ENCODE measurements at regions not wholly inside any gene's neighbourhood (a gene's known extent, or its start where the extent isn't known, plus 50 kb on each side); places are given as distances from the start of the nearest gene placed in this dataset.
"Not testable (repeated sequence)": the region's sequence is repeated elsewhere in the genome, so short reads cannot be mapped to it uniquely, and the experiment has no call there.

DNA sequence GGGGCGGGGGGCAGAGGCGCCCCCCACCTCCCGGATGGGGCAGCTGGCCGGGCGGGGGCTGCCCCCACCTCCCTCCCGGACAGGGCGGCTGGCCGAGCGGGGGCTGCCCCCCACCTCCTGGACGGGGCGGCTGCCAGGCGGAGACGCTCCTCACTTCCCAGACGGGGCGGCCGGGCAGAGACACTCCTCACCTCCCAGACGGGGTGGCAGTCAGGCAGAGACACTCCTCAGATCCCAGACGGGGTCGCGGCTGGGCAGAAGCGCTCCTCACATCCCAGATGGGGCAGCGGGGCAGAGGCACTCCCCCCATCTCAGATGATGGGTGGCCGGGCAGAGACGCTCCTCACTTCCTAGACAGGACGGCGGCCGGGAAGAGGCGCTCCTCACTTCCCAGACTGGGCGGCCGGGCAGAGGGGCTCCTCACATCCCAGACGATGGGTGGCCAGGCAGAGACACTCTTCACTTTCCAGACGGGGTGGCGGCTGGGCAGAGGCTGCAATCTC is 240.1 kb downstream of the NPIPA7 start:
- not testable (repeated sequence) for DNase-seq (ENCODE audit: low spot score)

DNA sequence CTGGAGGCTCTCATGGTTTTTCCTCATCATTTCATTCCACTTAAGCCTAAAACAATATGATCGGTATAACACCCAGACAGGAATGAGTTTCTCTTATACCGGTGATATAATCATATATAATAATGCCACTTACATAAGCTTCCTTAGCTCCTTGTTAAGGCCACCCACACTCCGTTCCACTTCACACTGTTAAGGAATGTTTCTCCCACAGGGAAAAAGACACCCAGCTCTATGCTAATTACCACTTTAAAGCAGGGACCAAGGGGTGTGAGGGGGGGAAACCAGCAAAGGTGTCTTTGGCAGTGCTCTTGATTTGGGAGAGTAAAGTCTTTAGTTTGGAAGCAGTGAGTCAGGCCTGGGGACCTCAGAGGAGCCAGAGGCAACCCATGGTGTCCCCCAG is 245.4 kb downstream of the NPIPA7 start:
- not testable (repeated sequence) for DNase-seq (ENCODE audit: low spot score)

DNA sequence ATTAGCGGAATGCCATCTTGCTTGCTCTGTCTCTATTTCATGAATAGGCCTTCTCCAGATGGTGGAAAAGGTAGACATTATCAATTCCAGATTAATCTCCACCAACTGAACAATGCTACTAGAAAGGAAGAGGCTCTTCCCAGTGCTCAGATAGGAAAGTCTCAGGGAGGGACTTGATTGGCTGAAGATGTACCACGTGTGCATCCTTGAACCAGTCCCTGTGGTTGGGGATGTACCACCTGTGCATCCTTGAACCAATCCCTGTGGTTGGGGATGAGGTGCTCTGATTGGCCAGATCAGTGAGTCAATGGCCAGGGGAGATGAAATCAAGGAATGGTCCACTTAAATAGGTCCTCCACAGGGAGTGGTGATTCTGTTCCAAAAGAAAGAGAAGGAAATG is 246.2 kb downstream of the NPIPA7 start:
- not testable (repeated sequence) for DNase-seq (ENCODE audit: low spot score)

DNA sequence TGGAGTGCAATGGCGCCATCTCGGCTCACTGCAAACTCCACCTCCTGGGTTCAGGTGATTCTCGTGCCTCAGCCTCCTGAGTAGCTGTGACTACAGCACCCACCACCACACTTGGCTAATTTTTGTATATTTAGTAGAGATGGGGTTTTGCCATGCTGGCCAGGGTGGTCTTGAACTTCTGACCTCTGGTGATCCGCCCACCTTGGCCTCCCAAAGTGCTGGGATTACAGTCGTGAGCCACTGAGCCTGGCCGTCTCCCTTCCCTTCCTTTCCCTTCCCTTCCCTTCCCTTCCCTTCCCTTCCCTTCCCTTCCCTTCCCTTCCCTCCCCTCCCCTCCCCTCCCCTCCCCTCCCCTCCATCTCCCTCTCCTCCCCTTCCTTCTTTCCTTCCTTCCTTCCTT is 248.9 kb downstream of the NPIPA7 start:
- DNase-seq (ENCODE audit: low spot score): not testable (repeated sequence)

DNA sequence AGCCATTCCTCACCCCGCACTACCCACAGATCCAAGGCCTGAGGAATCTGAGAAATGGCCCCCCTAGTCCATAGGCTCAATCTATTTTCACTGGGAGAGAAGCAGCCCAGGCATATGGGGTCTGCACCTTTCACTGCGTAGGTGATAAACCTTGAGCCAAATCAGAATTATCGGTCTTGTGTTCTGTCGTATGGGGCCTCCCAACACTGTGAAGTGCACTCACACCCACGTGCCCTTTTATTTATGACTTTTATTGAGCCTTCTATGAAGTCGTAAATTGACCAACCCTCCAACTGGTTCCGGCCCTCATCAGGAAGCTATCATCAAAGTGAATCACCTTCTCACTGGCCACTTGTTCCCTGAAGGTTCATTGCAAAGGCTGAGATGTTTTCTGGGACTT is 259.3 kb downstream of the NPIPA7 start:
- DNase-seq (ENCODE audit: low spot score): not testable (repeated sequence)

DNA sequence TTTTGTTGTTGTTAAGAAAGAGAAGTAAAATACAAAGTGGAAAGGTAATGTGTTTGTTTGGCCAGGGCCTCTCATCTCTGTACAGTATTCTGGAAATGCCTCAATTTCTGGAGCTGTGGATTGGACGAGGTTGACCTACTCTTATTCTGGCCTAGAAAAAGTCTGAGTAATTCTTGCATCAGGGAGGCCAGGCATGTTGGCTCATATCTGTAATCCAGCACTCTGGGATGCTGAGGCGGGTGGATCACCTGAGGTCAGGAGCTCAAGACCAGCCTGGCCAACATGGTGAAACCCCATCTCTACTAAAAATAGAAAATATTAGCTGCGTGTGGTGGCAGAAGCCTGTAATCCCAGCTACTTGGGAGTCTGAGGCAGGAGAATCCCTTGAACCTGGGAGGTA is 259.8 kb downstream of the NPIPA7 start:
- DNase-seq (ENCODE audit: low spot score): not testable (repeated sequence)

DNA sequence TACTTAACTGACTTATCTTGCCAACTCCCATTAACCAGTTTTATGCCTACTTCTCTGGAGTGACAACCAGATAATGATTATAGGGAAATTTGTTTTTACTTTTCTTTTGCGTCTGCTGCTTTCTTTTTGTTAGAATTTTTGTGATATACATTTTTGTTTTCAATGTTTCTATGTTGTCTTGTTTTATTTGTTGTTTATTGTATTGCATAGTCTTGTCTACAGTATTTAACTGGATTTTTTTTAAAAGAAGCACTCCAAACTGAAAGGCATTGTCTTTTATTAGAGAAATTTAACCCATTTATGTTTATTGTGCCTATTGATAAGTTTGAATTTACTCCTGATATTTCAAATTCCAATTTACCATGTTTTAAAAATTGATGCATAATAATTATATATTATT is 264.9 kb downstream of the NPIPA7 start:
- not testable (repeated sequence) for DNase-seq (ENCODE audit: low spot score)

DNA sequence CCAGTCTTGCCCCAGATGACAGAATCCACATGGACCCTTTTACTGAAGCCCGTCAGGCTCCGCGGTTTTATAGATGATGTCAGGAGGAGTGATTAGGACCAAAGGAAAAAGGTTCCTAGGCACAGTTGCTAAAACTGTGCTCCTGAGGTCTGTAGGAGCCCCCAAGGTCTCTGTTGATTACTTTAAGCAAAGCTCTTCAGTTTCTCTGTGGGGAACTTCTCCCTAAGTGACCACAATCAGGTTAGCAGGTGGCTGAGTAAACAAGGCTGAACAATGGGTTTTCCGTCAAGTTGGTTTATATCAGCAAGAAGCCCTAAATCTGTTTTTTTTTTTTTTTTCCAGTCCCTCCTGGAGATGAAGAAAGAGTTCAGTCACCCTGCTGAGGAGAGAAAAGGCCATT is 269.1 kb downstream of the NPIPA7 start:
- DNase-seq (ENCODE audit: low spot score): not testable (repeated sequence)

DNA sequence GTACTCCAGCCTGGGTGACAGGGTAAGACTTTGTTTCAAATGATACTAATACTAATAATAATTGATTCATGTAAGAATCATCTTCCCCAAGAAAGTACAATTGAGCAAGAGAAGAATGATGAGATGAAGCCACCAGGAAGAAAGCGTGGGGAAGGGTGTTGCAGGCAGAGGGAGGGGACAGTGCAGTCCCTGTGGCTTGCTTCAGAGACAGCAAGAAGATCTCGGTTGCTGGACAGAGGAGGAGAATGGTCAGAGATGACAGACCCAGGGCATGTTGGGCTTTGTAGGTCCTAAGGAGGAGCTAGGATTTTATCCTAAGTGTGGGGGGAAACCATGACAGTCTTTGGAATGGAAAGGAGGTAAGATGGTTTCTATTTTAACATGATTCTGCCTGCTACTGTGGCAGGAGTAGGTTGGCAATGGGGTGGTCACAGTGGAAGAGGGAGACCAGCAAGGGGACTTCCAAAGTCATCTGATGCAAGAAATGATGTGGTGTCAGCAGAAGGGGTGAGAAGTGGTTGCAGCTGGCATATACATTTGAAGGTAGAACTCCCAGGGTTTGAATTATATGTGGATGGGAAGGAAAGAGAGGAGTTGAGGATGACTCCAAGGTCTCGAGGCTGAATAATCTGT is 293.4 kb downstream of the NPIPA7 start:
- DNase-seq (ENCODE audit: low spot score): not testable (repeated sequence)

DNA sequence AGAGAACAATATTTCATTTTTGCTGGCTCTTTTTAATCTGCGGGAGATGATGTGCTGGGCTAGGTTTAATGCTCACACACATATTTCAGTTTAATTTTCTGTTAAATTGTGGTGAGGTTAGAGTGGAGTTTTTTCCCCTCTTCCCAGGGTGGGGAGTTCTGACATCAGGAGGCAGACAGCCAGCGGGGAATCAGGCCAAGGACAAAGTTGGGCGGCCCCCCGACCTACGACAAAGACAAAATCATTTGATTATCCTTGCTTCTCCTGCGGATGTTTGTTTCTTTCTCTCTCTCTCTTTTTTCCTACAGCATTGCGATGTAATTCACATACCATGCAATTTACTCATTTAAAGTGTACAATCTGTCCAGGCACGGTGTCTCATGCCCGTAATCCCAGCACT is 295.9 kb downstream of the NPIPA7 start:
- DNase-seq (ENCODE audit: low spot score): not testable (repeated sequence)

DNA sequence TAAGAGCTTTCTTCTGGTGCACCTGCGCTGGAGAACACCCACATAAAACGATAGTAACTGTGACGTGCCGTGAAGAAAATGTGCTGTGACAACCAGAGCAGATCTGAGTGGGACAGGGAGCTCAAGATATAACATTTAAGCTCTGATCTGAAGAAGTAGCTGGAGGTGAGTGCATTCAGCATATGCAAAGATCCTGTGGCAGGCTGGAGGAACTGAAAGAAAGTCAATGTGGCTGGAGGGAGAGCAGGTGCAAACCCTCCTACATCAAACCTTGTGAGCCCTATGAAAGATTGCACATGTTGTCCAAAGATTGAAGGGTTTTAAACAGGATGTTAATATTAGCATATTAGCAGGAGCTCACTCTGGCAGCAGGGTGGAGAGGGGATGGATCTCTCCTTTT is 342.9 kb downstream of the NPIPA7 start:
- DNase-seq (ENCODE audit: low spot score): not testable (repeated sequence)

DNA sequence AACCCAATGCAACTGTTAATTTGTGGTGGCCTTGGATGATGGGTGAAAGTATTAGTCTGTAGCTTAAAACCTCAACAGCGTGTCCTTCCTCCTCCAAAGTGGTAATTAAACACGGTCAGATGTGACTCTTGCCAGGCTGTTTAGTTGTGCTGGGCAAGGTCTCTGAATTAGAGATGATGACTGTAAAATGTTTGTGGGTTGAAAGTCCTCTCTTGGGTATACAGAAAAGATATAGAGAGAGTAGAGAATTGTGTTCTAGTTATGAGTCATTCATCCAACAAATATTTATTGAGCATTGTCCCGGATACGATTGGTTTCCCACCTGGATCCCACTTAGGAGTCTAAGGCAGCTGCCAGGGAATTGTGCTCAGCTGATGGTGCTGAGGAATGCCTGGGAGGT is 343.7 kb downstream of the NPIPA7 start:
- DNase-seq (ENCODE audit: low spot score): not testable (repeated sequence)

DNA sequence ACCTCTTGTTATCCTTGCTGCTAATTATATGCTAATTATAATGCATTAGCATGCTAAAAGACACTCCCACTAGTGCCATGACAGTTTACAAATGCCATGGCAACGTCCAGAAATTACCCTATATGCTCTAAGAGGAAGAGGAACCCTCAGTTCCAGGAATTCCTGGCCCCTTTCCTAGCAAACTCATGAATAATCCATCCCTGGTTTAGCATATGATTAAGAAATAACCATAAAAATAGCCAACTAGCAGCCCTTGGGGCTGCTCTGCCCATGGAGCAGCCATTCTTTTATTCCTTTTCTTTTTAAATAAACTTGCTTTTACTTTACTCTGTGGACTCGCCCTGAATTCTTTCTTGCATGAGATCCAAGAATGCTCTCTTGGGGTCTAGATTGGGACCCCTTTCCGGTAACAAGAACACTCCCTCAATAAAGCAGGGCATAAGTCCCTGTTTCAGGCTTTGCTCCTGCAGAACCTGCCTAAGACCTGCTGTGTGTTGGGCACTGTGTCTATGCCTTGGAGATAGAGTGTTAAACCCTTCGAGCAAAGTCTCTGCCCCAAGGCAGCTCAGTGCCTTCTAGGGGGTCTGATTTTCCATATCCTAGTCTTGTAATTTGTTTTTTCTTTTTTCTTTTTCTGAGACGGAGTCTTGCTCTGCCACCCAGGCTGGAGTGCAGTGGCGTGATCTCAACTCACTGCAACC is 345.0 kb downstream of the NPIPA7 start:
- not testable (repeated sequence) for DNase-seq (ENCODE audit: low spot score)

DNA sequence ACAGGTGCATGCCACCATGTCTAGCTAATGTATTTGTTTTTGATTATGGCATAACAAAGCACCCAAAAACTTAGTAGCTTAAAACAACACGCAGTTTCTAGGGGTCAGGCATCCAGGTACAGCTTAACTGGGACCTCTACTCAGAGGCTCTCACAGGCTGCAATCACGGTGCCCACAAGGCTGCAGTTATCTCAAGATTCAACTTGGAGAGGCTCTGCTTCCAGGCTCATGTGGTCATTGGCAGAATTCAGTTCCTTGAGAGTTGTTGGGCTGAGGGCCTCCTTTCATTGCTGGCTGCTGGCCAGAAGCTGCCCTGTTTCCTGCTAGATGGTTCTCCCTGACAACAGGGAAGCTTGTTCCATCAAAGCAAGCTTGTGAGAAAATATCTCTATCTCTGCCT is 348.1 kb downstream of the NPIPA7 start:
- not testable (repeated sequence) for DNase-seq (ENCODE audit: low spot score)

DNA sequence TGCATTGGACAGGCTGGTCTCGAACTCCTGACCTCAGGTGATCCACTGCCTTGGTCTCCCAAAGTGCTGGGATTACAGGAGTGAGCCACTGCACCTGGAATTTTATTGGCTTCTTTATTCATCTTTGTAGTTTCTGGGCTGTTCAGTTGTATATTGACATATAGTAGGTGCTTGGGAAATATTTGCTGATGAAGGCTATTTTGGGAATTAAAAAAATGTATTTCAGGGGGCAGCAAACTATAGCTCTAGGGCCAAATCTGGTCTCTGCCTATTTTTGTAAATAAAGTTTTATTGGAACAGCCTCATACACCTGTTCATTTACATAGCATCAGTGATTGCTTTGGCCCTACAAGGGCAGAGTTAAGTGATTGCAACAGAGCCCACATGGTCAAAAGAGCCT is 363.6 kb downstream of the NPIPA7 start:
- DNase-seq (ENCODE audit: low spot score): not testable (repeated sequence)

DNA sequence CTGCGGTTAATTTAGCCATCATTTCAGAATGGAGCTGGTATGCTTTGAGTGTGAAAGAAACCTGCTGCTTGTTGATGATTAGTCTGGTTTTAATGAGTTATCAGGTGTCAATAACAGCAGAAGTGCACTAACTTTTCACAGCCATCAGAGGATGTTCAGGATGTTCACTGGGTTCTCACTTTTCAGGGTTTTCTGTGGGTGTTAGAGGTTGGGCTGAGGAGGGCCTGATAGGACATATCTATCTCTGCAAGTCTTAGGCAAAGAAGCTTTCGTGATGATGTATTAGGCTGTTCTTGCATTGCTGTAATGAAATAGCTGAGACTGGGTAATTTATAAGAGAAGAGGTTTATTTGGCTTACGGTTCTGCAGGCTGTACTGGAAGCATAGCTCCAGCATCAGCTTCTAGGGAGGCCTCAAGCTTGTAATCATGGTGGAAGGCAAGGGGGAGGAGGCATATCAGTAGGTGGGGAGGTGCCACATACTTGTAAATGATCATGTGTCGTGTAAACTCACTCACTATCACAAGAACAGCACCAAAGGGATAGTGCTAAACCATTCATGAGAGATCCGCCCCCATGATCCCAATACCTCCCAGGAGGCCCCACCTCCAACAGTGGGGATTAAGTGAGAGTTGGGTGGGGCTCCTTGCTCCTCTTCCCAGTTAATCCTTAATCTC is 376.2 kb downstream of the NPIPA7 start:
- DNase-seq (ENCODE audit: low spot score): not testable (repeated sequence)

DNA sequence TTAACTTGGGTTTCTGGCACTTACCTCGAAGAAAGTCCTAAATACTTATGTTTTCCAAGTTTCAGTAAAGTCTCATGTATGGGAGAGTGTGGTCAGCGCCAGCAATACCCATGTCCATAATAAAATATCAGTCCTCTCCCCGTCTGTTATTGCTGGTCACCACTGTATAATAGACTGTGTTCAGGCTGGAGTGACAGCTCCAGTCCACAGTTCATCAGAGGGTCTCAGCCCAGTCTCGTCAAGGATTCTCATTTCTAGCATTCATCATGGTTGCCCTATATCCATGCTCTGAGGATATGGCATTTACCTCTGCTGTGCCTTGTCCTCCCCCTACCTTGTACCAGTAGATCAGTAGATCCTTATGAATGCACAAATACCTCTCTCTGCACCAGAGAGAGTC is 384.5 kb downstream of the NPIPA7 start:
- no peak for DNase-seq (ENCODE audit: low spot score)

DNA sequence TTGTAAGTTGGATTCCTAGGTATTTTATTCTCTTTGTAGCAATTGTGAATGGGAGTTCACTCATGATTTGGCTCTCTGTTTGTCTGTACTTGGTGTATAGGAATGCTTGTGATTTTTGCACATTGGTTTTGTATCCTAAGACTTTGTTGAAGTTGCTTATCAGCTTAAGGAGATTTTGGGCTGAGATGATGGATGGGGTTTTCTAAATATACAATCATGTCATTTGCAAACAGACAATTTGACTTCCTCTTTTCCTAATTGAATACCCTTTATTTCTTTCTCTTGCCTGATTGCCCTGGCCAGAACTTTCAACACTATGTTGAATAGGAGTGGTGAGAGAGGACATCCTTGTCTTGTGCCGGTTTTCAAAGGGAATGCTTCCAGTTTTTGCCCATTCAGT is 391.8 kb downstream of the NPIPA7 start:
- not testable (repeated sequence) for DNase-seq (ENCODE audit: low spot score)

DNA sequence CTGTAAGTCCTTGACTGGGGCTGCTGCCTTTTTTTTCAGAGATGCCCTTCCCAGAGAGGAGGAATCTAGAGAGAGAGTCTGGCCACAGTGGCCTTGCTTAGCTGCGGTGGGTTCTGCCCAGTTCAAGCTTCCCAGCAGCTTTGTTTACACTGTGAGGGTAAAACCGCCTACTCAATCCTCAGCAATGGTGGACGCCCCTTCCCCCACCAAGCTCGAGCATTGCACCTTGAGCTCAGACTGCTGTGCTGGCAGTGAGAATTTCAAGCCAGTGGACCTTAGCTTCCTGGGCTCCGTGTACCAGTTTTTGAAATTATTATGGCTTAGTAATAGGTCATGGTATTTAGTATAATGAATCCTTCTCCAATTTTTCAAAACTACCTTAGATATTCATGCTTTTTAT is 395.4 kb downstream of the NPIPA7 start:
- DNase-seq (ENCODE audit: low spot score): no peak

DNA sequence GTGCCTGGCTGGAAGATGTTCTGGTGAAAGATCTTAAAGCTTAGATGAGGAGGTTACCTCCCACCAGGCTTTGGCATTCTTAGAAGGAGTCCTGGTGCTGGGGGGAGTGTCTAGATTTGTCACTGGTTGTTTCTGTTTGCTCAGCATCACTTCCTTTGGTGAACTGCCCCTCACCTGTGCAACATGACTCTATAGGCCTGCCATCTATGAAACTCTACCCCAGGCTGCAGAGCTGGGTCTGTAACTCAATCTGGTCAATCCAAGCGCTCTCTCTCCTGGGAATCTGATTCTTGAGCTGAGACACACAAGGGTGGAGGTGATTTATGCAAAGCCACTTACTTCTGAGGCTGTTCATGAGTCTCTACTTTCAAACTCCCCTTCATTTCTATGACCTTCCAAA is 399.4 kb downstream of the NPIPA7 start:
- DNase-seq (ENCODE audit: low spot score): no peak

DNA sequence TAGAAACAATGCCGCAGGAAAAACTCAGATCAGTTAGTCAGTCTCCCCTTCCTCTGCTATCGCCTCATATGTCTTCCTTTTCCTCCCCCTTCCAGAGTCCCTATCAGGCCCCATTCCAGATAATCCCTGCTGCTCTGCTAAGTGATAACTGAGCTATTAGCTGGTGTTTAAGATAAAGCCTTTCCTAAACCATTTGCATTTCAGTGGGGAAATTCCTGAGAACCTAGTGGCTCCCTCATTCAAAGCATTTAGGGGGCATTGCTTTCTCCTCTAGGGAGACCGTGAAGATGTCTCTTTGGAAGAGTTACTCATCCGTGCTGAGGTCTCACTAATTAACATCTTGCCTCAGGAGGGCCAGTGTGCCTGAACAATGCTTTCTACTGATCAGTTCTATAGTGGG is 401.6 kb downstream of the NPIPA7 start:
- no peak for DNase-seq (ENCODE audit: low spot score)

DNA sequence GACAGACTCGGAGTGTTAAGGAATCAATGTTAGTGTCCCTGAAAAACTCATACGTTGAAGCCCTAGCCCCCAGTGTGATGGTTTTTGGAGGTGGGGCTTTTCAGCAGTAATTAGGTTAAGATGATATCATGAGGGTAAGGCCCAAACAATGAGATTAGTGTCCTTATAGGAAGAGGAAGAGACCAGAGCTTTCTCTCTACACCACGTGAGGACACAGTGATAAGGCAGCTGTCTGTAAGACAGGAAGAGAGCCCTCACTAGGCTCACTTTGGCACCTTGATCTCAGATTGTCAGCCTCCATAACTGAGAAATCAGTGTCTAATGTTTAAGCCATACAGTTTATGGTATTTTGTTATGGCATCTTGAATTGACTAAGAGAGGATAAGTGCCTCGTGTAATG is 403.2 kb downstream of the NPIPA7 start:
- DNase-seq (ENCODE audit: low spot score): no peak

DNA sequence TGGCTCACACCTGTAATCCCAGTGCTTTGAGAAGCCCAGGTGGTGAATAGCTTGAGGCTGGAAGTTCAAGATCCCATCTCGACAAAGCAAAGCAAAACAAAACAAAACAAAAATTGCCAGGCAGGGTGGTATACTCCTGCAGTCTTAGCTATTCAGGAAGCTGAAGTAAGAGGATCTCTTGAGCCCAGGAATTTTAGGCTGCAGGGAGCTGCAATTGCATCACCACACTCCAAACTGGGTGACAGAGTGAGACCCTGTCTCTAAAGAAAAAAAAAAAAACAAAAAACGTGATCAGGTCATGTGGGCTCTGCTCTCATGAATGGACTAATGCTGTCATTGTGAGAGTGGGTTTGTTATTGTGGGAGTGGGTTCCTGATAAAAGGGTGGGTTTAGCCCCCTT is 409.1 kb downstream of the NPIPA7 start:
- DNase-seq (ENCODE audit: low spot score): no peak

Data from RKO (cell line).